ENCODE measurements at regions not wholly inside any gene's neighbourhood (a gene's known extent, or its start where the extent isn't known, plus 50 kb on each side); places are given as distances from the start of the nearest gene placed in this dataset.

GRCh38 chr1:65508051-65508450 lies 87.6 kb downstream of the LEPR start:
- TF ChIP-seq CTCF (IDR thresholded peaks at IDR 0.05; ENCODE audit: insufficient read depth, low read length) (no peak), GABPA (IDR thresholded peaks at IDR 0.05; ENCODE audit: low read depth) (no peak), POLR2AphosphoS5 (IDR thresholded peaks at IDR 0.05; ENCODE audit: low read depth) (no peak)

Data from HL-60 (cell line).